ENCODE measurements at regions not wholly inside any gene's neighbourhood (a gene's known extent, or its start where the extent isn't known, plus 50 kb on each side); places are given as distances from the start of the nearest gene placed in this dataset.

DNA sequence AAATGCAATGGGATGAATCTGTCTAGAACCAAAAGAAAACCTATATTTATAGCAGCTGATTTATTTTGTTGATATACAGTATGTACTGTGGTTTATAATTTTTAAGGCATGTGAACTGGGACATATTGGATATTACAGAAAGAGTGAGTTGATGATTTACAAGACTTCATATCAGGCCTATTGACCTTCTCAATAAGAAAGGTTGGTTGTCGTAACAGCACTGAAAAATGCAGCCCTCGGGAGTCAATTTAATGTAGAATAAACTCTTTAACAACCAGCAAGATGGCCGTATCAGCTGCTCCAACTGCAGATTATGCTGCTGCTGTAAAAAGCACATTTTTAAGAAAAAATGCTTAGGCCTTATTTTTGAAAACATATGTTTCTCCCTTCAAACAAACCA is 407.3 kb downstream of the GXYLT1 start:
- no peak for DNase-seq

DNA sequence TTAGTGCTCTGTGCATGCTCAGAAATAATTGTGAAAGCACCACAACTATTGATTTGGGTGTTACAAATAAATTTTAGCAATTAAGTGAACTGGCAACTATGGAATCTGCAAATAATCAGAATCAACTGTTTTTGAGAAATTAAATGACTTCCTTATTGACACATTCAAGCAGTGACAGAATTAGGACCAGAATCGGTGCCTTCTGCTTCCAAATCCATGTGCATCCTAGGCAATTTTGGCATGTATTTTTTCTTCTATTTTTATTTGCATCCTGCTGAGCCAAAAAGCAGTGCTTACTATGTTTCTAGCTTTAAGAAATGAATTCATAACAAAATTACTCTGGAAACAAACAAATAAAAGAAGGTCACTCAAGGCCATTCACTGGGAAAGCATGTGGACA is 408.2 kb downstream of the GXYLT1 start:
- no peak for DNase-seq

DNA sequence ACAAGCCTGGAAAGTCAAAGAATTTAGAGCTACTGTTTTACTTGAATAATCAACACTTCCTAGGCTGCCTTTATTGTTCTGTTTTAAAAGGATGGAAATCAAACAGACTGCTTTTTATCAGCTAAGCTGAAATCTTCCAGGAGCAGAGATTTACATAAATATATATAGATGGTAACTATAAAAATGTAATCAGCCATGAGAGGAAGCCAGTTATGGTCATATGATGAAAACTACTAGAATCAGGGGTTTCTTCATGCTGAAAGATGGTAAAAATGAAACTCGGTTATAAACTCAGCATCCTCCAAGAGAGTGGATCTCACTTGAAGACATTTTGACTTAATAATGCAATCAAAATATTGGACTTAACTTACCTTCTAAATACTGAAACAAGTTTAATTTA is 413.0 kb downstream of the GXYLT1 start:
- no peak for DNase-seq

DNA sequence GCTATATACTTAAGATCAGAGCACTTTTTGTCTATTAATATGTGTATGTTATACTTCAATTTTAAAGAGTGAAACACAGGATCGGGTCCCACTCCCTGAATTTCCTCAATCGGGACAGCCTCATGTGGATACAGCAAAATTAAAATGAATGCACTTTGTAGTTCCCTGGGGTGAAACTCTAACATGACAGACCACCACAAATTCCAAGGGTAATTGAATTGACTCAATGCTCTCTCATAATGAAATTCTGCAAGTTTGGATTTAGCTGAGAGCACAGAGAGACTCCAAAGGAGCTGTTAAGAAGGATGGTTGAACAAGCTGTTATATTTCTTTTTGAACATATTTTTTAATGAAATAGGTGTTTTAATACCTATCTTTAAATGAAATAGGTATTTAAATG is 413.6 kb downstream of the GXYLT1 start:
- DNase-seq: no peak

DNA sequence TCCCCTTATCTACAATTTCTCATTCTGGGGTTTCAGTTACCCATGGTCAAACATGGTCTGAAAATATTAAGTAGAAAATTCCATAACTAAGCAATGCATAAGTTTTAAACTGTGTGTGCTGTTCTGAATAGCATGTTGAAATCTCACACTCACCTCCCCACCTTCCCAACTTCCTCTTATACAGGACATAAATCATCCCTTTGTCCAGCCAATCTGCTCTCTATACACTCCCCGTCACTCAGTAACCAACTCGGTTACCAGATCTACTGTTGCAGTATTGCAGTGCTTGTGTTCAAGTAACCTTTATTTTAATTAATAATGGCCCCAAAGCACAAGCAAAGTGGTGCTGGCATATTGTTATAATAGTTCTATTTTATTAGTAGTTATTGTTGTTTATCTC is 420.5 kb downstream of the GXYLT1 start:
- no peak for DNase-seq

DNA sequence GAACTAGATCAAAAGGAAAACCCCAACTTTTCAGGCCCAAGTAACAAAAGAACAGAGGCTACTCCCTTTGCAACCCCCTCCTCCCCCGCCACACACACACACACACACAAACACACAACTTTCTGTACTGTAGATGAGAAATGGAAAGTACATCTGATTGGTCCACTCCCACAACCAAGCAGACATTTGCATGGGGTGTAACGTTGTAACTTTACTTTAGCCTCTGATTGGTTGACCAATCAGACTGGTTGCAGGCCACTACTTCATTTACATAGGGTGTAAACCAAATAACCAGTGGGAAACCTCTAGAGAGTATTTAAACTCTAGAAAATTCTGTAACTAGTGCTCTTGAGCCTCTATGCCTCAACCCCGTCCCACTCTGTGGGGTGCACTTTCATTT is 425.5 kb downstream of the GXYLT1 start:
- no peak for DNase-seq

DNA sequence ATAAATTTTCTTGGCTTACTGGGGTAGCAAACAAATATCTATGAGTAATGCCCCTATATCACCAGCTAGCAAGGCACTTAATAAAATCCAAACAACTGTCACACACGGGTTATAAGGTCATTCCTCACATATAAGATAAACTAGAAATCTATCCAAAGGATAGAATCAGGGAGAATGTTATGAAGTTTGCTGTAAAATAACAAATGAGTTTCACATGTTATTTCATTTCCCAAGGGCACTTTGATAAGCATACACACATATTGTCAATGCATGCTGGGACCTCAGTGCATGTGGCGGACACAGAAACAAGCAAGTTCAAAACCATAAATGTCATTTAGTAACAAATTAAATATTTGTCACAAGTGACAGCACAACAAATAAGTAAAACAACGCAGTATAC is 429.4 kb downstream of the GXYLT1 start:
- DNase-seq: no peak

DNA sequence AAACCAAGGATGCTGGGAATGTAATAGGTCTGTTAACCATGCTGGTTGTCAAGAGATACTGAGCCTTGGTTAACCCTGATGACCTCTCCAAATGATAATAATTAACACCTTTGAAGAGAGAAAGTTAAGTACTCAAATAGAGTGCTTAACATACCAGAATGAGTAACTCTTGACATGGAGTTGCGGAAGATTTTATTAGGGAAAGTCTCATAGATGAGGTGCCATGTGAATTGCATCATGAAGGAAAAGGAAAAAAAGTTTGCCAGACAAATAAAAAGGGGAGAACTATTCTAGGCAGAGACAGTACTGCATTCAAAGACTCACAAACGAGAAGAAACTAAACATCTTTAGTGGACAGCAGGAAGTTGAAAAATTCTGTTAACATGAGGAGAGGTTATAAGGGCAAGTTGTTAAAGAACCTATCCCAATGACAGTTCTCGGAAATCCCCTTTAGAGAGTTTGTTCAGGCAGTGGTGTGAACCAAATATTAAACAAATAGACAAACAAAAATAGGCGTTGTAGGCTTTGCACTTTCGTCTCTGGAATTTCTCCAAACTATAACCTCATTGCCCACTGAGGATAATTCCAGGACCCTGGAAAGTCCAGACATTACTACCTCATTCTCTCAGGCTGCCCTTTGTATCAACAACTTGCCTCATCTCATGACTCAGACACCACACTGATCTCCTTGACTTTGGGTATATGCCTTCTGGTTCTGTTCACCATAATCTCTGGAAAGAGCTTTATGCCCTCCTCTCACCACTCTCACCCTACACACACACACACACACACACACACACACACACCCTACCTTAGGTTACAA is 435.0 kb downstream of the GXYLT1 start:
- DNase-seq: no peak

DNA sequence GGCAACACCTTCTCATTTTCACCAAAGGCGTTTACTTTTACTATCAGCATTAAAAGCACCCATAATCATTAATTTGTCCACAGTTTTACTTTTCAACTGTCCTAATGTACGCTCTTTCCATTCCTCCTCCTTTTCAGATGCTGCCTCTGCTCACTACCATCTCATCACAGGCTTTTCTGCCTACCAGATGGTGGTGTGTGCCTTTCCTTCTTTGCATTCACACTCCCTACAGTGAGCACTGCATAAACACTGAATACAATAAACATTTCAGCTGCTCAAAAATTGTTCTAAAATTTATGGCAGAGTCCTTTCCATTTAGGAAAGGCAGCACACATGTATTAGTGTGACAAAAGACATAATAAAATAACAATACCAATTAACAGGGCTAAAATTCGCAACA is 435.7 kb downstream of the GXYLT1 start:
- DNase-seq: no peak

DNA sequence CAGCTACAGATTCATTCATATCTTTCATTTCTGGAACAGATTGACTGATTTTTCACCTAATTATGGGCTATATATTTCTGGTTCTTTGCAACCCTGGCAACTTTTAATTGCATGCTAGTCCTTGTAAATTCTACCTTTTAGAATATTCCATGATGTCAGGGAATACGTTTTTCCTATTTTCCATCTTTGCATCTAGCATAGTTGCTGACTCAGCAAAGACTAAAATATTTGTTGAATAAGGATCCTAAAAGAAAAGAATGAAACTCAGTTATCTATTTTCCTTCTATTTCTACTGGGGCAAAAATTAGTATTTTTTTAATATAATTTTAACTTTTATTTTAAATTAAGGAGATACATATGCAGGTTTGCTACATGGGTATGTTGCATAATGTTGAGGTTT is 438.3 kb downstream of the GXYLT1 start:
- no peak for DNase-seq

DNA sequence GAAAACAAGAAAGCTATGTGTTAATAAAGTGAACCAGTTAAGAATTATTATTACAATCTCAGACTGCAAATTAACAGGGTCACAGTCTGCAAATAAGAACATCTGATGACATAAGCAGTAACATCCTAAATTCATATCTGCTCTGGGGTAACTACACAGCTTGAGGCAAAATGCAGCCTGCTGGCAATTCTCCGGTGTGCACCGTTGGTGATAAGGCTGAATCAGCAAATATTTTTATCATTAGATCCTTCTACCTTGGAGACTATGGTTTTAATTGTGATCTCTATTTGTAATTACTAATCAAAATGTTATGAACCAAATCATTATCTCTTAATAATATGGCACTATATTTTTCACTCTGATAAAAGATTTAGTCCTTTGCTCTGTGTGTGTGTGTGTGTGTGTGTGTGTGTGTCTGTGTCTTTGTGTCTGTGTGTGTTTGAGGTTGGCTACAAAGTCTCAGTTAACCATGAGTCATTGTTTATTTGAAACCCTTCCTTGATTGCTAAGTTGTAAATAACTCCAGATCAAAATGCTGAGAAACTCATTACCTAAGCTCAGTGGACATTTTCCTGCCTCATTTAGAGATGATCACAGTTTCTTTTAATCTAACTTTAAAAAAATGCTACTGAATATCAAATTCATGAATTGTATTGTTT is 442.6 kb downstream of the GXYLT1 start:
- no peak for DNase-seq

DNA sequence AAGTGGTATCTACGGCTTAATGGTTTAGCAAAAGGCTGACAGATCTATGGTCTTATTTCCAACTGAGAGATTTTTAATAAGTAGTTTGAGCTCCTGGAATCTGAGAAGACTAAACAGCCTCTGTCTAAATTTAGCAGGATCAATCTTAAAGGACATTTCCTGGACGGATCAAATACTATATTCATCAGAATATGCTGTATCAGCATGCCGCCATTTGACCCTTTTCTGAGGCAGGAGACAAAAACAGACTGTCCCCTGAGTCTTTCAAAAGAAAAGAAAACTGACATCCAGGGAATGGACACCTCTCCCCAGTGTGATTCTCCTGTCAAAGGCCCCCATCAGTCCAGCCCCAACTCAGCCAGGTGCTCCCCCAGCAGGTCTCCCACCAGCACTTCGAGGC is 443.7 kb downstream of the GXYLT1 start:
- DNase-seq: no peak

DNA sequence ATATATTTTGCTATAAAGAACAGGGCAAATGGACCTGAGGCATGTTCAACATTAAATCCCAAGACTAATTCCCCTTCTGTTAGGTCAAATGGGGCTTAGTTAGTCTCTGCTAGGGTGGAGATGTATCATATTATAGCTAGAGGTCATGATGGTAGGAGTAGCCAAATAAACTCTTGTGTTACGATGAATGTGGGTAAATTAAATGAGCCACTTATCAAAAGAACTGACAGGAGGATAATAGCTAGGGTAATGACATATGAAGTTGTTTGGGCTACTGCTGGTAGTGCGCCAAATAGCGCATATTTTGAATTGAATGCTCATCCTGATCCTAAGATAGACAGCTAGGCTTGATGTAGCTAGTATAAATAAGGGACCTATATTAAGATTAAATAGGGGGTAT is 445.0 kb downstream of the GXYLT1 start:
- no peak for DNase-seq

DNA sequence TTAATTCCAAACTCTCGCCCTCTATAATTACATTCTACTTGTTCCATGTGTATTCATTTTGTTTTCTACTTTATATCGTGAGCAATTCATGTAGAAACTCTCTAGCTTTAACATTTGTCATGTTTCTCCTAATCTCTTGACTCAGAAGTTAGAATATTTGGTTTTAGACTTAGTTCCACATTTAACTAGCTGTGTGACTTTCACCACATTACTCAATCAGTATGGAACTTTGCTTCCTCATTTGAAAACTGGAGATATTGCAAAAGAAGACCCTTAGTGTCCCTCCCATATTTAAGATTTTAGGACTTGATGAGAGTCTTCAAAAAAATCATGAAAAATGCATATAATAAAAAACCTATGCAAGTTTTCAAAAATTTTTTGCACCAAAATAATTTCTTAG is 447.5 kb downstream of the GXYLT1 start:
- no peak for DNase-seq

DNA sequence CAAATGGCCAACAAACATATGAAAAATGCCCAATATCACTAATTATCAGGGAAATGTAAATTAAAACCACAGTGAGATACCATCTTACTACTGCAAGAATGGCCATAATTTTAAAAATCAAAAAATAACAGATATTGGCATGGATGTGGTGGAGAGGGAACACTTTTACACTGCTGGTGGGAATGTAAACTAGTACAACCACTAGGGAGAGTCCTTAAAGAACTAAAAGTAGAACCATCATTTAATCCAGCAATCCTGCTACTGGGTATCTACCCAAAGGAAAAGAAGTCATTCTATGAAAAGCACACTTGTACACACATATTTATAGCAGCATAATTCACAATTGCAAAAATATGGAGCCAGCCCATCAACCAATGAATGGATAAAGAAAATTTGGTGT is 459.7 kb downstream of the GXYLT1 start:
- no peak for DNase-seq

DNA sequence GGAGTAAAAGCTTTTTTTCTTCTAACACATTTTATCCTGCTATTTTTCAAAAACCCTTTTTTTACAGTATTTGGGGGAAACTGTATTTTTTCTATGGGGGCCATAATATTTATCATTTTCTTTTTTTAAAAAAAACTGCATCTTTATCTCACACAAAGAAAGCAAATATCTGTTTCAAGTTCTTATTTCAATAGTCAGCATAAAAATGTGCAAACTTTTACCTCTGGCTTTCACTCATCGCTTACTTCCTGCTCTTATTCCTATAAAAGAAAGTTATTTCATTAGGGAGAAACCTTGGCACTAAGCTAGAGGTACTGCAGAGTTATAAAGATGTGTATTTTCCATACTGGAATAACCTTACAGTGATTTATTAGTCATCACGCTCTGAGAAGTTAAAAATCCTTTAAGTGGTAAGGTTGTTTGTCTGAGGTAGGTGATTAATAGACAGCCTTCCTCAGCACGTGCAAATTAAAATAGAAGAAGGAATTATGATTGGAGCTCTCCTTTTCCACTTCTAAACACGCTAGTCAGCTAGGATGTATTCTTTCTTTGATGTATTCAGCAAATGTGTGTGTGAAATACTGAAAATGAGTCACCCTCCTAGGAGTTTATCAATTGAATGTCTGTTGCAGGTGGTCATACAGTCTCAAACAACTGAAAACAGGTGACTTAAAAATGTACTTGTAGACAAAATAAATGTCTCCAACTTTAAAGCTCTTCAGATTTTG is 461.0 kb downstream of the GXYLT1 start:
- no peak for DNase-seq

DNA sequence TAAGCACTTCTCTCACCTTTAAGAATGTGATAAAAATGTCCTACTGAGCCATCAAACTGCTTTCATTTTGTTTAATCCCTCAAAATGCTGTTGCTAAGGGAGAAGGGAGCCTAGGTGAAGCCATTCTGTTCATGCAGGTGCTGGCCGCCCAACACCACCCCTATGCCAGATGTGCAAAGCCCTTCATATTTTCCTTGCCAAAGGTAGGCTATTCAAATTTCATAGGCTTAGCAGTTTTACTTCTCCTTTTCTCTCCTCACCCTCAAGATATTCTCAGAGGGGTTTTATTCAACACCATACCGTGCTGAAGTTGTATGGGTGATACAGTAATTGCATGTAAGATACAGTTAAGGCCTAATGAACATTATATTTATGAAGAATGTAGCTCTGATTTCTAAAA is 461.7 kb downstream of the GXYLT1 start:
- no peak for DNase-seq

DNA sequence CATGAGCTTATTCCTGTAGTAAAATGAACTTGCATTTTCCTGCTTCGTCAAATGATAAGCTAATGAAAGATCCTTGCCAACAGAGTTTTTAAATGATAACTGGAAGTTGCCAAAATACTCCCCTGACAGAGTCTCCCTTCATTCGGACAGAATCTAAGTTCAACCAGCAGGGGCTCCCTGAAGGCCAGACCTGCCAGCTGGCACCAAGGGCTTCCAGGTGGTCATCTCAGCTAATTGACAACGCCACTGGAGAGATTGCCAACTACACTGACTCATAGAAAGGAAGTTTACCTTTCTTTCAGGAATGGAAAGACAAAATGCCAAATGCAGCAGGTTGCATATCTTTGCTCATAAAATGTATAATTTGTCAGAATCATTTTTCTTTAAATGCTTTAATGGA is 462.8 kb downstream of the GXYLT1 start:
- DNase-seq: no peak

DNA sequence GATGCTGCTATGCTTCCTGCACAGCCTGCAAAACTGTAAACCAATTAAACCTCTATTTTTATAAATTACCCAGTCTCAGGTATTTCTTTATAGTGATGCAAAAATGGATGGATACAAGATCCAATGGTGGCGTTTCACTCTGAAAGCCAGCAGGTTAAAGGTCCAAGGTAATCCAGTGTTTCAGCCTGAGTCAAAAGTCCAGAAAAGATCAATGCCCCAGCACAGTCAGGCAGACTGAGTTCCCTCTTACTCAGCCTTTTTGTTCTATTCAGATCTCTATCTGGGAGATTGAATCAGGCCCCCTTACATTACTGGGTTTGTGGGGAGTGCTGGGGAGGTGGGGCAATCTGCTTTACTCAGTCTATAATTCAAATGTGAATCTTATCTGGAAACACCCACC is 464.5 kb downstream of the GXYLT1 start:
- DNase-seq: no peak

DNA sequence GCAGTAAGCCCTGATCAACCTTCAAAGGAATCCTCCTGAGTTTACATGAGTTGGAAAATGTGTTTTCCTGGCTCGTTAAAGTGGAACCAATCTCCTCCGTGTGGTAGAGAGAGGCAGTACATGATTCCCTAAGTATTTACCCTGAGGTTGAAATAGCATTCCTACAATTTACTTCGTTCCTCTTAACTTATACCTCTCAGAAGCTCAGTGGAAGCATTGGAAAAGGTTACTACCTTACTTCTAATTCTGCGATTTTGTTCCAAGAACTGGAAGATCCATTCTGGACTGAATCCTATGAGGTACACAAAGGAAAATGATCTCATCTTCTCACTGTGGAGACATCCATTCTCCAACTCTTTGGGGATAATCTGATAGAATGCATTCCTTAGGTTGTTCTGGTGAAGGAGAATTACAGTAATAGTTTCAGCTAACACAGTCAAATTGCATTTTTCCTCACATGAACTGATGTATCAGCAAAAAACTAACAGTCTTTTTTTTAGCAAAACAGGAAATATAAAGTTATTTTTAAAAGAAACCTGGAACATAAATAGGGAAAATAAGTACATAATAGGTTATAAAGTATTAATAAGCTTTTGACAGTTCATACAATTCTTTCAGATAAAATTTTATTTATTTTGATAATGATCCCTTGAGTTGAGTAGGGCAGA is 475.6 kb downstream of the PDZRN4 start:
- DNase-seq: no peak

DNA sequence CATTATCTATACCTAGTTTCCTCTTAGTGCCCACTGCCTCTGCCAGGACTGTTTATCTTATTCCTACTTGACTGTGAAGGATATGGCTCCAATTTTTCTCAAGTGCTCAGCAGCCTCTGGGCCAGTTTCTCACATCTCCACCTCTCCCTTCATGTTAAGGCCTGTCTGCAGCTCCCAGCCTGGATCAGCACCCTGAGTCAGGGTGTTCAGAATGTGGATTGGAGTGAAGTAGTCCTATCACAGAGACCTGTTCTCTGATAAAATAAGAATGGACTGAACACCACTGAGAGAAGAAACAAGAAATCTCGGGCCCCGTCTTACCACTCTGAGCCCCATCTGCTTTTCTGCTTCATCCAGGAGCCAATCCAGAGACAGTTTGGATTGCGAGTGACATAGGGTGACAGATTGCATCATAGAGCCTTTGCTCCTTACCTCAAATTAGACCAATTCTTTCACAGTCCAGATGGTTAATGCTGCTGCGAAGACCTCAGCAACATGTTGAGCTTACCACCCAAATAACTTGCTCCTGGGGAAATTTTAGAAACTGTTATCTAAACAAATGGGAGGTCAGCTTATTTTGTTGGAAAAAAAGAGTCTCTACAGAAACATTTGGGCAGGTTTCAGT is 473.1 kb downstream of the PDZRN4 start:
- DNase-seq: no peak

DNA sequence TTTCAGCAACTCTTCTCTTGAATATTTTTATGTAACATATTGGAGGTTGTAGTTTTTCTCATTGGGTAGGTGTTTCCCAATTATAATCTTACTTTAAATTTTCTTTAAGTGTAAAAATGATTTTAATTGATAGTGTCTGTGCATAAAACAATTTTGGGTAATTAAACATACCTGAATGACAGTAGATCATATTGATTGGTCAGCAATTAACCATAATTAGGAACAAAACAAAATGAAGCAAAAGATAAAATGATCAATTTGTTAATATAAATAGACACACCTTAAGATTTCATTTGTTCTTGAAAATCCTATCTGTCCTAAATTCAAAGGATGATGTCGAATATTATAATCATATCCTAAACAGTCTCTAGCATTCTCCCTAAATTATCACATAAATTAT is 468.3 kb downstream of the PDZRN4 start:
- no peak for DNase-seq

Data from CD4-positive, alpha-beta T cell treated with Interleukin-21 for 1 hour (primary cell).